ENCODE measurements at regions not wholly inside any gene's neighbourhood (a gene's known extent, or its start where the extent isn't known, plus 50 kb on each side); places are given as distances from the start of the nearest gene placed in this dataset.
"Not testable (repeated sequence)": the region's sequence is repeated elsewhere in the genome, so short reads cannot be mapped to it uniquely, and the experiment has no call there.

- no peak for DNase-seq
- Histone ChIP-seq H3K9me3 (peaks cover 0 to 5% (median 0%) of the 10 kb centered on the region in 3 donors), H3K36me3 (no peaks in the 10 kb centered on the region), H3K4me1 (no peaks in the 10 kb centered on the region), H3K27me3 (no peaks in the 10 kb centered on the region), H3K4me3 (no peak overlapping the region), H3K27ac (no peak overlapping the region)
- intact Hi-C loops (cut with DNase I; ENCODE audit: low total_unique reads): no loop called here
- no peak for TF ChIP-seq CTCF (IDR thresholded peaks at IDR 0.05)
Measured at GRCh38 chr6:91904586-91905164, 1317.8 kb upstream of the MAP3K7 start.

GRCh38 chr6:91895599-91896285 is 1308.9 kb upstream of the MAP3K7 start:
- intact Hi-C loops (cut with DNase I; ENCODE audit: low total_unique reads): no loop called here
- peaks cover 0 to 5% (median 0%) of the 10 kb centered on the region in 3 donors for H3K9me3 ChIP-seq
- no peak overlapping the region for H3K27ac ChIP-seq
- H3K27me3 ChIP-seq: no peaks in the 10 kb centered on the region
- no peaks in the 10 kb centered on the region for H3K4me1 ChIP-seq
- TF ChIP-seq CTCF (IDR thresholded peaks at IDR 0.05): no peak
- no peaks in the 10 kb centered on the region for H3K36me3 ChIP-seq
- no peak overlapping the region for H3K4me3 ChIP-seq
- no peak for DNase-seq

- no peak for TF ChIP-seq CTCF (IDR thresholded peaks at IDR 0.05)
- Histone ChIP-seq H3K27ac (no peak overlapping the region), H3K36me3 (no peaks in the 10 kb centered on the region), H3K9me3 (peaks cover 0 to 15% (median 0%) of the 10 kb centered on the region in 3 donors), H3K4me1 (no peaks in the 10 kb centered on the region), H3K27me3 (no peaks in the 10 kb centered on the region), H3K4me3 (no peak overlapping the region)
- DNase-seq: no peak
- intact Hi-C loops (cut with DNase I; ENCODE audit: low total_unique reads): no loop called here
Measured at GRCh38 chr6:91886183-91886795, 1299.4 kb upstream of the MAP3K7 start.

- intact Hi-C loops (cut with DNase I; ENCODE audit: low total_unique reads); H3K36me3 ChIP-seq; H3K9me3 ChIP-seq; H3K4me1 ChIP-seq; H3K4me3 ChIP-seq; H3K27ac ChIP-seq; H3K27me3 ChIP-seq: not testable (repeated sequence)
- DNase-seq: peak in 1 of 2 donors; percentile 51
Measured at GRCh38 chr6:91881791-91882190, 1294.9 kb upstream of the MAP3K7 start.

GRCh38 chr6:91879386-91879995 is 1292.6 kb upstream of the MAP3K7 start:
- Histone ChIP-seq H3K4me1 (no peaks in the 10 kb centered on the region), H3K9me3 (no peaks in the 10 kb centered on the region), H3K4me3 (no peak overlapping the region), H3K27ac (no peak overlapping the region), H3K27me3 (no peaks in the 10 kb centered on the region), H3K36me3 (no peaks in the 10 kb centered on the region)
- intact Hi-C loops (cut with DNase I; ENCODE audit: low total_unique reads): no loop called here
- TF ChIP-seq CTCF (IDR thresholded peaks at IDR 0.05): no peak
- no peak for DNase-seq

GRCh38 chr6:91877994-91878393 is 1291.1 kb upstream of the MAP3K7 start:
- no peak for TF ChIP-seq CTCF (IDR thresholded peaks at IDR 0.05)
- H3K36me3 ChIP-seq: no peaks in the 10 kb centered on the region
- no peaks in the 10 kb centered on the region for H3K9me3 ChIP-seq
- H3K4me3 ChIP-seq: no peak overlapping the region
- H3K27ac ChIP-seq: no peak overlapping the region
- H3K4me1 ChIP-seq: no peaks in the 10 kb centered on the region
- no peaks in the 10 kb centered on the region for H3K27me3 ChIP-seq
- intact Hi-C loops (cut with DNase I; ENCODE audit: low total_unique reads): no loop called here
- no peak for DNase-seq
